H9 (cell line): ENCODE measurements at regions not wholly inside any gene's neighbourhood (a gene's known extent, or its start where the extent isn't known, plus 50 kb on each side); places are given as distances from the start of the nearest gene placed in this dataset.

Experiments used
- DNase-seq: peaks from one replicate; pipeline ENCODE4 v3.0.0-alpha.2; 2017
- H2AFZ ChIP-seq: one replicate; pipeline ENCODE4 v1.6.1; 2013; ENCODE audit warnings: mild to moderate bottlenecking, low read length, control low read depth, moderate library complexity
- H2AK5ac ChIP-seq: 2 replicates; pipeline ENCODE4 v1.6.1; 2013; ENCODE audit warnings: low read length, control low read depth, mixed read lengths; ENCODE audit not compliant: insufficient read length
- H2BK120ac ChIP-seq: one replicate; pipeline ENCODE4 v1.6.1; 2013; ENCODE audit warnings: low read depth, mild to moderate bottlenecking, low read length, control low read depth, inconsistent platforms; ENCODE audit not compliant: poor library complexity, severe bottlenecking
- H2BK12ac ChIP-seq: 2 replicates; pipeline ENCODE4 v1.6.1; 2013; ENCODE audit warnings: low read length, control low read depth, mixed read lengths, low read depth; ENCODE audit not compliant: insufficient read length
- H2BK15ac ChIP-seq: 2 replicates; pipeline ENCODE4 v1.6.1; 2013; ENCODE audit warnings: low read depth, low read length, control low read depth
- H2BK20ac ChIP-seq: one replicate; pipeline ENCODE4 v1.6.1; 2013; ENCODE audit warnings: low read depth, mild to moderate bottlenecking, low read length, control low read depth, inconsistent platforms; ENCODE audit not compliant: poor library complexity, severe bottlenecking
- H2BK5ac ChIP-seq: 2 replicates; pipeline ENCODE4 v1.6.1; 2013; ENCODE audit warnings: low read length, control low read depth, mixed read lengths; ENCODE audit not compliant: insufficient read length
- H3K14ac ChIP-seq: 2 replicates; pipeline ENCODE4 v1.6.1; 2013; ENCODE audit warnings: low read length, control low read depth; ENCODE audit not compliant: insufficient read depth
- H3K18ac ChIP-seq: 2 replicates; pipeline ENCODE4 v1.6.1; 2013; ENCODE audit warnings: low read depth, mild to moderate bottlenecking, mixed read lengths, low read length, control low read depth; ENCODE audit not compliant: insufficient read length
- H3K23ac ChIP-seq: 2 replicates; pipeline ENCODE4 v1.6.1; 2013; ENCODE audit warnings: low read length, control low read depth, mixed read lengths, low read depth; ENCODE audit not compliant: insufficient read length
- H3K23me2 ChIP-seq: 2 replicates; pipeline ENCODE4 v1.6.1; 2013; ENCODE audit warnings: low read depth, mild to moderate bottlenecking, mixed read lengths, low read length, control low read depth; ENCODE audit not compliant: insufficient read length, poor library complexity, severe bottlenecking
- H3K27ac ChIP-seq: 2 replicates; pipeline ENCODE4 v1.5.1; 2013; ENCODE audit warnings: low read length, control low read depth, mixed read lengths, low read depth; ENCODE audit not compliant: insufficient read length
- H3K27me3 ChIP-seq: 2 replicates; pipeline ENCODE4 v1.6.1; 2013; ENCODE audit warnings: low read length, control low read depth, inconsistent platforms; ENCODE audit not compliant: insufficient read depth
- H3K4ac ChIP-seq: 2 replicates; pipeline ENCODE4 v1.6.1; 2013; ENCODE audit warnings: low read depth, mild to moderate bottlenecking, control low read depth, inconsistent platforms, low read length, moderate library complexity
- H3K4me1 ChIP-seq: 2 replicates; pipeline ENCODE4 v1.6.1; 2013; ENCODE audit warnings: low read length, control low read depth, inconsistent platforms; ENCODE audit not compliant: insufficient read depth
- H3K4me2 ChIP-seq: 2 replicates; pipeline ENCODE4 v1.6.1; 2013; ENCODE audit warnings: low read length, control low read depth, mixed read lengths; ENCODE audit not compliant: insufficient read length, insufficient read depth
- H3K56ac ChIP-seq: 2 replicates; pipeline ENCODE4 v1.6.1; 2013; ENCODE audit warnings: low read depth, mild to moderate bottlenecking, mixed read lengths, low read length, control low read depth; ENCODE audit not compliant: insufficient read length
- H3K79me1 ChIP-seq: 2 replicates; pipeline ENCODE4 v1.6.1; 2013; ENCODE audit warnings: low read depth, mild to moderate bottlenecking, moderate library complexity, low read length, control low read depth, inconsistent platforms; ENCODE audit not compliant: insufficient read depth, poor library complexity, severe bottlenecking
- H3K79me2 ChIP-seq: 2 replicates; pipeline ENCODE4 v1.6.1; 2013; ENCODE audit warnings: low read length, control low read depth, inconsistent platforms; ENCODE audit not compliant: insufficient read depth
- H3K9ac ChIP-seq: 2 replicates; pipeline ENCODE4 v1.6.1; 2013; ENCODE audit warnings: low read length, control low read depth, mixed read lengths; ENCODE audit not compliant: insufficient read length; ENCODE audit errors: extremely low read depth
- H3K9me3 ChIP-seq: one replicate; pipeline ENCODE4 v1.6.1; 2013; ENCODE audit warnings: low read depth, low read length, inconsistent platforms; ENCODE audit not compliant: control insufficient read depth
- H3T11ph ChIP-seq: one replicate; pipeline ENCODE4 v1.6.1; 2013; ENCODE audit warnings: mild to moderate bottlenecking, low read length, control low read depth, inconsistent platforms
- H4K20me1 ChIP-seq: one replicate; pipeline ENCODE4 v1.6.1; 2013; ENCODE audit not compliant: control insufficient read depth, insufficient read length, insufficient read depth
- H4K5ac ChIP-seq: 2 replicates; pipeline ENCODE4 v1.6.1; 2013; ENCODE audit warnings: low read depth, mild to moderate bottlenecking, mixed read lengths, low read length, control low read depth; ENCODE audit not compliant: insufficient read length
- H4K8ac ChIP-seq: replicated peaks from 2 replicates; pipeline ENCODE4 v1.6.1; 2013; ENCODE audit warnings: low read length, control low read depth, mixed read lengths, low read depth; ENCODE audit not compliant: insufficient read length
- H4K91ac ChIP-seq: 2 replicates; pipeline ENCODE4 v1.6.1; 2013; ENCODE audit warnings: low read depth, mild to moderate bottlenecking, moderate library complexity, mixed read lengths, low read length, control low read depth; ENCODE audit not compliant: insufficient read length
- H3K27ac Mint-ChIP-seq, 3 experiments: 2 replicates in 2 of 3; 3 replicates in 1 of 3; pipeline ENCODE4 v1.8.0; 2020 to 2021; ENCODE audit warnings: mixed read lengths in 3 of 3, mild to moderate bottlenecking in 1 of 3, moderate library complexity in 1 of 3
- H3K27me3 Mint-ChIP-seq: 2 replicates; pipeline ENCODE4 v1.8.0; 2021; ENCODE audit warnings: low read depth, mild to moderate bottlenecking, moderate library complexity, mixed read lengths
- H3K36me3 Mint-ChIP-seq, 3 experiments: 2 replicates in 2 of 3; 3 replicates in 1 of 3; pipeline ENCODE4 v1.8.0; 2020 to 2021; ENCODE audit warnings: low read depth in 3 of 3, mixed read lengths in 3 of 3; ENCODE audit not compliant: insufficient read depth in 1 of 3
- H3K4me1 Mint-ChIP-seq, 2 experiments: 2 replicates each; pipeline ENCODE4 v1.8.0; 2020; ENCODE audit warnings: mixed read lengths in 2 of 2
- H3K4me3 Mint-ChIP-seq, 2 experiments: 2 replicates in 1 of 2; 3 replicates in 1 of 2; pipeline ENCODE4 v1.8.0; 2020 to 2021; ENCODE audit warnings: mild to moderate bottlenecking in 2 of 2, mixed read lengths in 2 of 2, moderate library complexity in 1 of 2
- H3K9me3 Mint-ChIP-seq, 2 experiments: 2 replicates in 1 of 2; 3 replicates in 1 of 2; pipeline ENCODE4 v1.8.0; 2020; ENCODE audit warnings: mild to moderate bottlenecking in 2 of 2, mixed read lengths in 2 of 2, moderate library complexity in 1 of 2
- WGBS: extraction: QIAGEN DNeasy Blood & Tissue Kit; methylation state at CpG from one replicate; pipeline ENCODE4 v1.1.7; 2013; ENCODE audit warnings: missing lambda C conversion rate, low lambda C conversion rate, mixed read lengths; ENCODE audit not compliant: insufficient read length; ENCODE audit errors: extremely low coverage; 5-methylcytosine and 5-hydroxymethylcytosine counted together
- TF ChIP-seq, protein P1 (sequence below): fragments of 200-600 bp; sonication (generic); conservative IDR thresholded peaks from 3 replicates; pipeline ENCODE4 v1.8.0; 2021; ENCODE audit warnings: antibody characterized with exemption, mild to moderate bottlenecking

- no peak overlapping the region for H3K23ac ChIP-seq
- H3K4me1 Mint-ChIP-seq, result no peaks in the 10 kb centered on the region
- no peak overlapping the region for H2BK120ac ChIP-seq
- no peaks in the 10 kb centered on the region for H3K36me3 Mint-ChIP-seq
- H2BK5ac ChIP-seq, result no peak overlapping the region
- H3K23me2 ChIP-seq, result no peaks in the 10 kb centered on the region
- TF ChIP-seq, protein P1, sequence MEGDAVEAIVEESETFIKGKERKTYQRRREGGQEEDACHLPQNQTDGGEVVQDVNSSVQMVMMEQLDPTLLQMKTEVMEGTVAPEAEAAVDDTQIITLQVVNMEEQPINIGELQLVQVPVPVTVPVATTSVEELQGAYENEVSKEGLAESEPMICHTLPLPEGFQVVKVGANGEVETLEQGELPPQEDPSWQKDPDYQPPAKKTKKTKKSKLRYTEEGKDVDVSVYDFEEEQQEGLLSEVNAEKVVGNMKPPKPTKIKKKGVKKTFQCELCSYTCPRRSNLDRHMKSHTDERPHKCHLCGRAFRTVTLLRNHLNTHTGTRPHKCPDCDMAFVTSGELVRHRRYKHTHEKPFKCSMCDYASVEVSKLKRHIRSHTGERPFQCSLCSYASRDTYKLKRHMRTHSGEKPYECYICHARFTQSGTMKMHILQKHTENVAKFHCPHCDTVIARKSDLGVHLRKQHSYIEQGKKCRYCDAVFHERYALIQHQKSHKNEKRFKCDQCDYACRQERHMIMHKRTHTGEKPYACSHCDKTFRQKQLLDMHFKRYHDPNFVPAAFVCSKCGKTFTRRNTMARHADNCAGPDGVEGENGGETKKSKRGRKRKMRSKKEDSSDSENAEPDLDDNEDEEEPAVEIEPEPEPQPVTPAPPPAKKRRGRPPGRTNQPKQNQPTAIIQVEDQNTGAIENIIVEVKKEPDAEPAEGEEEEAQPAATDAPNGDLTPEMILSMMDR, result no peak
- no peak overlapping the region for H3K4me3 Mint-ChIP-seq
- H3K79me2 ChIP-seq, result no peaks in the 10 kb centered on the region
- no peaks in the 10 kb centered on the region for H4K20me1 ChIP-seq
- no peak overlapping the region for H2BK20ac ChIP-seq
- no peak overlapping the region for H3K56ac ChIP-seq
- no peak overlapping the region for H4K5ac ChIP-seq
- H3K4me1 ChIP-seq, result no peaks in the 10 kb centered on the region
- no peak overlapping the region for H3K4me2 ChIP-seq
- no peak overlapping the region for H2BK12ac ChIP-seq
- no peak overlapping the region for H3K27ac Mint-ChIP-seq
- no peaks in the 10 kb centered on the region for H3K27me3 Mint-ChIP-seq
- no peak for DNase-seq
- H4K8ac ChIP-seq, result no peak overlapping the region
- H3K27me3 ChIP-seq, result no peaks in the 10 kb centered on the region
- no peak overlapping the region for H3K14ac ChIP-seq
- no peak overlapping the region for H3K4ac ChIP-seq
- no CpG with 5 or more reads among the region's 1 CpG for WGBS
- H2AK5ac ChIP-seq, result no peak overlapping the region
- H3K27ac ChIP-seq, result no peak overlapping the region
- H3K79me1 ChIP-seq, result no peaks in the 10 kb centered on the region
- no peak overlapping the region for H4K91ac ChIP-seq
- H3T11ph ChIP-seq, result no peak overlapping the region
- no peak overlapping the region for H2BK15ac ChIP-seq
- no peaks in the 10 kb centered on the region for H3K9me3 Mint-ChIP-seq
- no peaks in the 10 kb centered on the region for H3K9me3 ChIP-seq
- no peak overlapping the region for H2AFZ ChIP-seq
- no peak overlapping the region for H3K18ac ChIP-seq
- no peak overlapping the region for H3K9ac ChIP-seq
Observed at GRCh38 chr21:20260124-20260523, 738.1 kb upstream of the NCAM2 start.
